ENCODE measurements at regions not wholly inside any gene's neighbourhood (a gene's known extent, or its start where the extent isn't known, plus 50 kb on each side); places are given as distances from the start of the nearest gene placed in this dataset.

DNA sequence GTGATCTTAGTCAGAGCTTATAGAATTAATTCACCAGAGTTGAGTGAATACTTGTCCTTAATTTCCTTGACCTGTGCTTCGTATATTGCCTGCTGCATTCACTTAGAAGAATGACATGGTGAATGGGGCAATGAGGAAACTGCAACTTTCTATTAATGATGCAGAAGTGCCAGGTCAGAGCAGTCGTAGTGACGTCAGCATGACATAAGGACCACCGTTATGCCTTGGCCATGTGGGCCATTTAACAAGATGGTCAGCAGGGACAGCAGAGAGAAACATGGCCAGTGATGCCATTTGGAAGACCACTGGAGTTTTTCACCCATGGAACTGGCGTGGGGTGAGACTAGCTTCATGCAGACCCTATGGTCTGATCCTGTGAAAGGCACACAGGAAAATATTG is 1469.4 kb upstream of the TMEM132C start:
- DNase-seq = no peak

DNA sequence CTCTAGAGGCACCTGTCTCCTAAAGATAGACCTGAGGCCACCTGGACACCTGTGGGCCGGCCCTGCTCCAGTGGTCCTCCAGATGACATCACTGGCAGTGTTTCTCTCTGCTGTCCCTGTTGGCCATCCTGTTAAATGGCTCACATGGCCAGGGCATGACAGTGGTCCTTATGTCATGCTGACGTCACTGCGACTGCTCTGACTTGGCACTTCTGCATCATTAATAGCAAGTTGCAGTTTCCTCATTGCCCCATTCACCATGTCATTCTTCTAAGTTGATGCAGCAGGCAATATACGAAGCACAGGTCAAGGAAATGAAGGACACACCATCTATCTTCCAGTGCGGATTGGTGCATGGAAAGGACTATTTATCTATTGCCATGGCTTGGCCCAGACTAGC is 1468.5 kb upstream of the TMEM132C start:
- DNase-seq = no peak

DNA sequence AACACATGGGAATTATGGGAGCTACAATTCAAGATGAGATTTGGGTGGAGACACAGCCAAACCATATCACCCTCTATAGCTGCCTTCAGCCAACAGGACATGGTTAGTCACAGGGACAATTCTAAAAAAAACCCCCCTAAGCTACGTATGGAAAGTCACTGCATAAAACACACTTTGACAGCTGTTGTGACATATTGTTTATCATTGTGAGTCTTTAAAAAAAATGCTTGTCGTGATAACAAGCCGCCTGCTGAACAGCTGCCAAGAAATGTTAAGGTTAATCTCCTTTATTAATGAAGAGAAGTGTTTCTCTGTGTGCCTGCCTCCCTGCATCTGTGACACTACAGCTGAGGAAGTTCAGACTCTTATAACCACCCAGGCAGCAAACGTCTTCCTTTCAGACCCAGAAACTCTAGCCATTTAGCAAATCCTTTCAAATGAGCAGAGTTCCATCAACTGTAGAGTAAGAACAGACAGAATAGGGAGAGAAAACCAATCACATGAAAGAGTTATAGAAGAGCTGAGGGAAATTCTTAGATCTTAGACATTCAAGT is 1459.6 kb upstream of the TMEM132C start:
- no peak for DNase-seq

DNA sequence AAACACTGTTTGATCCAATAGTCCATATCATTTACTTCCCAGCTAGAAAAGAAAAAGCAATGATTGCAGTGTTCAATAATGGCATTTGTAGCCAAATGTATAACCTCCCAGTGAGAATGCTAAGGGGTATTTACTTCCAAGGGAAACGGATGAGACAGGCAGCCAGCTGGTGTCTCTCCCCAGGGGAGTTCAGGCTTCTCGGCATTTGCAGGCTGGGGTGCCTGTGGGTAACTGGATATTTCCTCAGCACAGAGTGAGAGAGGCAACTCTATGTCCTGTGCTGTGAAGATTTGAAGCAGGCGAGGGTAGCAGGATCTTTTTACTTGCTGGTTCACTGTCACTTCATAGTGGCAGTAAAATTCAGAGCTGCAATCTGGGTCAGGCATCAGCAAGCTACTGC is 1455.6 kb upstream of the TMEM132C start:
- no peak for DNase-seq

DNA sequence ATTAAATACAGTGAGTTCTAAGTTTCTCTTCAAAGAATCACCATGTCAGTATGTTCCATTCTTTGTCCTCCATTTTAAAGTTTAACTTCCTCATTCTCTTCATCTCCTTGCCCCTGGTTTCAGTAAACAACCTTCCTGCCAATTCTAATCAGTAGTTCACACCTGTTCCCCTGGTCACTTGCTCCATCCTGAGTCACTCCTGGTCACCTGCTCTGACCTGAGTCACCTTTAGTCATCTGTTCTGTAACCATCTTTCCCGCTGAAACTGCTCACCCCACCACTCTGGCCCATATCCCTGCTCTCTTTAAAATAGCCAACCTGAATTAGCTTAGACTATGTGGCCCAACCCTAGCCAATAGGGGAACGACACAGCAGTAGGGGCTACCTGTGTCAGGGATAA is 1447.4 kb upstream of the TMEM132C start:
- DNase-seq = no peak

DNA sequence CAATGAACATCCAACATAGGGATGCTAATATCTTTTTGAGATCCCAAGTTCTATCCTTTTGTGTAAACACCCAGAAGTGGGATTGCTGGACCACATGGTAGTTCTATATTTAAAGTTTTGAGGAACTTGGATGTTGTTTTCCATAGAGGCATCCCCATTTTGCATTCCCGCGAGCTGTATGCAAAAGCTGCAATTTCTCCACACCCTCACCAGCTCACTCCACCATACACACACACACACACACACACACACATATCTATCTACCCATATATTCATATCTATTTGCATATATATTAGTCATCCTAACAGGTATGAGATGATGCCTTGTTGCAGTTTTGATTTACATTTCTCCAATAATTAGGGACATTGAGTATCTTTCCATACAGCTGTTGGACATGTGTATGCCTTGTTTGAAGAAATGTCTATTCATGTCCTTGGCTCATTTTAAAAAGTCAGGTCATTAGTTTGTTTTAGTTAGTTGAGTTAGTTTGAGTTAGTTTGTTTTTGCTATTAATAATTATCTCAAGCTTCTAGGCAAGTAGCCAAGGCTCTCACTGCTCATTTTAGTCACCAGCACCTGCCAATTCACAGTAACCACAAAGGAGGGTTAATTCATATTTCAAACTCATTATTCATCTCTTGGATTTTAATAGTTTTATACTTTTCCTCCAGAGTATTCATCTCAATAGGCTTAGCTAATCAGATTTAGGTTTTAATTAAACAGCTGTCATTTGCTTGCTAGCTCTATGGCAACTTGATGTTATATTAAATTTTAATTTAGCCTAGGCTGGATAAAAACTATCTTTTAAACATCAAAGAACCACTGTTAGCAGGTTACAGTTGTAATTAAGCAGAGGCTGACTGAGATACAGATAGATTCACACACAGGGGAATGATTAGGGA is 1435.9 kb upstream of the TMEM132C start:
- DNase-seq = no peak

- no peak for DNase-seq
Measured at GRCh38 chr12:126837697-126838096, 1429.3 kb upstream of the TMEM132C start.

- no peak for DNase-seq
Measured at GRCh38 chr12:126843915-126844669, 1422.9 kb upstream of the TMEM132C start.

GRCh38 chr12:126847005-126847629 is 1419.9 kb upstream of the TMEM132C start:
- no peak for DNase-seq

DNA sequence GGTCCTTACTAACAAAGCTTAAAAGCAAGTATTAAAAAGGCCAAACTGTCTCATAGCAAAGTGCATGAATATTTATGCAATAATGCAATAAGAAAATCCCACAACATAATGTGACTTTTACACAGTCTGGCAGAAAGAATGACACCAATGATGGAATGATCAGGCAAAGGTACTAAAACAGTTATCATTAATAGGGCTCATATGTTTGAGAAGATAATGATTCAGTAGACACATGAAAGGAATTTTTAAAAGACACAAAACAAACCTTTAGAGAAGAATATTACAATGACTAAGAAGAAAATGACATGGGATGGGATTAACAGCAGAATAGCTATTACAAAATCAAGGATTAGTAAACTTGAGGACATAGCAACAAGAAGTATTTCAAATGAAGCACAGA is 1411.2 kb upstream of the TMEM132C start:
- no peak for DNase-seq

- no peak for DNase-seq
Measured at GRCh38 chr12:126856958-126857357, 1410.0 kb upstream of the TMEM132C start.

- no peak for DNase-seq
Measured at GRCh38 chr12:126858560-126858959, 1408.4 kb upstream of the TMEM132C start.

GRCh38 chr12:126860210-126860609 is 1406.8 kb upstream of the TMEM132C start:
- no peak for DNase-seq

GRCh38 chr12:126862500-126862899 is 1404.5 kb upstream of the TMEM132C start:
- no peak for DNase-seq

GRCh38 chr12:126869644-126870043 is 1397.3 kb upstream of the TMEM132C start:
- DNase-seq = no peak

DNA sequence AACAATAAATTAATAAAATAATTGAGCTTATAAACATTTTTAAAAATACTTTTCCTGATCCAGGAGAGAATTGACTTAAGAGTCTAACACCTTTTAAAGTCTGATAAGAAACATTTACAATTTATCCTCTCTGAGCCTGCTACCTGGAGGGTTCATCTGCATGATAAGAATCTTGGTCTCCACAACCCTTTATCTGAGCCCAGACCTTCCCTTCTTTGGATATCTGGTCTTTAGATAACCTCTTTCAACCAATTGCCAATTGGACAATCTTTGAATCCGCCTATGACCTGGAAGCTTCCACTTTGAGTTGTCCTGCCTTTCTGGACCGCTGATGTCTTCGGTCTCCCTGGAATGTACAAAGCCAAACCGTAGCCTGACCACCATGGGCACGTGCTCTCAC is 1393.3 kb upstream of the TMEM132C start:
- DNase-seq = no peak

DNA sequence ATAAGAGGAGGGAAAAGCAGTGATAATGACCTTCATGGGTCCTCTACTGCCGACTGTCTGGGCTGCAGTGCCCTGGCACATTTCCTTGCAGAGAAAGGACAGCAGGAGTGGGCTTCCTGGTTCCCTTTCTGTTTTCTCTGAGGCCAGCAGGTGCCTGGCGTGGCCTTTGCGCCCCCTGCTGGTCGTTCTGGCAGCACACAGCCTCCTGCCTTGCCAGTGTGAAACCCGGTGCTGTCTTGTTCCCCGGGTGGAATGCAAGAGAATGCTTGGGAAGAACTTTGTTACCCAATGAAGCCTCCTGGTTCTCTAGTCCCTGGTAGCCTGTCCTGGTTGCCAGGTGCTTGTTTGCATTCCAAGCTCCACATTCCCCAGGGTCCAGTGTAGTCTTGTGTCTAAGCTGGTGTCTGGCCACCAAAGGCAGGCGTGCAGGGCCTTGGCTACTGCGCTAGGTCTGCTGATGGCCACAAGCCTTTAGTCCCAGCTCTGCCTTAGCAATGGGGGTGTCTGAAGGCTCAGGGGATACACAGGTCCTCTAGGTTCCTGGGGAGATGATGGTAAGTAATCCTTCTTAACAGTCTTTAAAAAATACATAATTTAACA is 1392.4 kb upstream of the TMEM132C start:
- DNase-seq = peak; percentile 62

DNA sequence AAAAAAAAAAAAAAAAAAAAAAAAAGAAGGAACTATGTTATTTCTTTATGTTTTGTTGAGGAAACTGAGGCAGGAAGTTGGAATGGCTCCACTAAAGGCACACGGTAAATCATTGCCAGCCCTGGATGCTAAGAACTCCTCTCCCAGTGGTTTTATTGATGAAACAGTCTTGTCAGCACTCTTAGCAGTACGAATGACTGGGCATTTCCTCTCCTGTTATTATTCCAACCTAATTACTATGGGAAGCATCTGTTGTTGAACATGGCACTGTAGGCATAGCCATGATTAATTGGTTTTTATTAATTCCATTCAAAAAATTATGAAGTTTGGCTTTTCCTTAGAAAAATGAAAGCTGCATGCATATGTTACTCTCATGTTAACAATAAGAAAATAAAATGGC is 1387.1 kb upstream of the TMEM132C start:
- no peak for DNase-seq

DNA sequence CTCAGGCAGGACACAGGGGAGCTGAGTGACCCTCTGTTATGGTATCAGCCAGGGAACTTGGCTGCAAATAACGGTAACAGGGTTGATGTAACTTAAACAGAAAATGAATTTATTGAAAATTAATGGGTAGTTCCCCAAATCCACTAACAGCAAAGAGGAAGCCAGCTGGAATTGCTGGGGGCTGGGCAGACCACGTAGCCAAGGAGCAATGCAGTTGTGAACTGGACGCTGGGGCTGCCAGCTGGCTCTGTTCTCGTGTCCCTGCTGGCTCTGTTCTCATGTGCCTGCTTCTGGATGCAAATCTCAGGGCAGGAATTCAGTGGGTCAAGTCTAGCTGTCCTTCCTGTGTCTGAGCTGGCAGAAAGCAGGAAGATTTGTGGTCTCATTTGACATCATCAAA is 1383.3 kb upstream of the TMEM132C start:
- no peak for DNase-seq

DNA sequence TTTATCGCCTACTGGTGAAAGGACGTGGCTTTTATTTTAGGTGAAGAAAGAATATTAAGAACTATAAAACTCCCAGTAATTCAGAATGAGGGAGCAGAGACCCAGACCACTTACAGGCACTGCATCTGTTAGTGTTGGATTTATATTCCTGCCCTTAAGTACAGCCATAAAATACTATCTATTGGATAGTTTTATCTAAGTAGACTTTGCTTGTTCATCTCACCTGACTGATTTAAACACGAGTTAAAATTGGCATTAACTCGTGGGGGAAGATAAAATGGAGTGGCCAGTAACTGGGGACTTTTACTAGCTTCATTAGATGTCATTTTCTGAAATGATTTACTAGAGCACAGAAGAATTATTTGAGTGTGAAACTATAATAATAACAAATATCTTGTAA is 1377.5 kb upstream of the TMEM132C start:
- no peak for DNase-seq

- no peak for DNase-seq
Measured at GRCh38 chr12:126890097-126890496, 1376.9 kb upstream of the TMEM132C start.

DNA sequence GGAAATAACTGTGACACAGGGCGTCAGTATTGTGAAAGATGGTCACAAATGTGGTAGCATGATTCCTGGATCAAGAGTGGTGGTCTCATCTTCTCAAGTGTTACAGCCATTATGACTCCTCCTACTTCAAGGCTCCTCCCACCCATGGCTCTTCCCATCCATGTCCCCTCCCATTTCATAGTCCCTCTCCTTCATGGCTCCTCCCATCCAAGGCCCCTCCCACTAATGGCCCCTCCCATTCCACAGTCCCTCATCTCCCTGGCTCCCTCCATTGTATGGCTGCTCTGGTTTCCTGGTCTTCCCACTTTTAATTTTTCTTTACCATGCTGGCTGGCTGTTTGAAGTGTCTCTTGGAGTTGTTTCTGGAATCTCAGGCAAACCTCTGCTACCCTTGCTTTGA is 1375.2 kb upstream of the TMEM132C start:
- DNase-seq = no peak
